ENCODE measurements at regions not wholly inside any gene's neighbourhood (a gene's known extent, or its start where the extent isn't known, plus 50 kb on each side); places are given as distances from the start of the nearest gene placed in this dataset.

DNA sequence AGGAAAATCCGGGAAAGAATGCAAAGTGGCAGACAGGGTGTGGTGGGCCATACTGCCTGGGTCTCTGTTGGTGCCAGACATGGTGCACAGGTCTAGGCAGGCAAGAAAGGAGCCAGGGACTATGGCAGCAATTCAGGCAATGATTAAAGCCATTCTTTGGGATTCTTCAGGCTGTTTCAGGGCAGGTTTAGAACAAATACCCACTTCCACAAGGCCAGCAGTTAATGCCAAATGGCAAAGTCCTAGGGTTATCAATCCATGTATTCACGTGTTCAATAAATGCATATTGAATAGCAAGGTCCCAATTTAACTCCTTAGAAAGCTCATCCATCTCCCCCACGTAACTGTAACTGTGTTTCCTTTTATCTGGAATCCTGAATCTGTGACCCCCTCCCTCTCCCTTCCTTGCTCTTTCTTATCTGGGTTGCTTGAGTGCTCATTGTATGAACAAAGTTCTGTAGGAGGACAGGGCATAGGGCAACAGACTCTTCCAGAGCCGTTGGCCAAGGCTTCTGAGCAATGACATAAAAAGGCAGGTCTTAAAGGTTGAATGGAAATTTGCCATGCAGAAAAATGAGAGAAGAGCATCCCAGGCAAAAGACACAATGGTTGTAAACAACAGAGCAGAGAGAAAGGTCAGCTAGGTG lies 146.8 kb upstream of the KLHL29 start:
- TF ChIP-seq RCOR1 (IDR thresholded peaks at IDR 0.05; ENCODE audit: insufficient replicate concordance, low read length) (no peak), POLR2A (IDR thresholded peaks at IDR 0.05; ENCODE audit: low read depth, low read length) (no peak), MXI1 (IDR thresholded peaks at IDR 0.05; ENCODE audit: borderline replicate concordance, low read depth, low read length) (no peak), CTCF (conservative IDR thresholded peaks at IDR 0.05; ENCODE audit: low read depth, low read length) (no peak), NFE2L2 (IDR thresholded peaks at IDR 0.05; ENCODE audit: low read depth, low read length) (no peak), RAD21 (IDR thresholded peaks at IDR 0.05; ENCODE audit: low read length) (no peak)

Data from IMR-90 (cell line).